ENCODE measurements at regions not wholly inside any gene's neighbourhood (a gene's known extent, or its start where the extent isn't known, plus 50 kb on each side); places are given as distances from the start of the nearest gene placed in this dataset.

DNA sequence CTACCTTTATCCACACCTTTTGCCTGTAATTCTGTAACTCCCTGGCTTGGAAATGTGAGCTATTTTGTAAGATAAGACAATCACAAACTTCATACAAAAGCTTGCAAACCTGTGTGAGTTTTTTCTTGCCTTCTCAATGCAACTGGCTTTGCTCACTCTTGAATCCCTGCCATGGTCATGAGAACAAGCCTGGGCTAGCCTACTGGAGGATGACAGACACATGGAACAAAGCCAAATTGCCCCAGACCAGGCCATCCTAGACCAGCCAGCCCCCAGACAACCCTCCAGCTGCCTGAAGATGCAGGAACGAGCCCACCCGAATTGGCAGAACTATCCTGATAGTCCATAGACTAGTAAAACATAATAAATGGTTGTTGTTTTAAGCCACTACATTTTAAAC is 466.6 kb upstream of the ERCC4 start:
- H3K27me3 ChIP-seq: no peaks in the 10 kb centered on the region
- H3K4me1 ChIP-seq: no peaks in the 10 kb centered on the region
- H3K36me3 ChIP-seq: no peaks in the 10 kb centered on the region
- H3K27ac ChIP-seq: no peak overlapping the region
- DNase-seq: no peak
- H3K4me3 ChIP-seq: no peak overlapping the region
- ATAC-seq: no peak
- TF ChIP-seq, protein P1, sequence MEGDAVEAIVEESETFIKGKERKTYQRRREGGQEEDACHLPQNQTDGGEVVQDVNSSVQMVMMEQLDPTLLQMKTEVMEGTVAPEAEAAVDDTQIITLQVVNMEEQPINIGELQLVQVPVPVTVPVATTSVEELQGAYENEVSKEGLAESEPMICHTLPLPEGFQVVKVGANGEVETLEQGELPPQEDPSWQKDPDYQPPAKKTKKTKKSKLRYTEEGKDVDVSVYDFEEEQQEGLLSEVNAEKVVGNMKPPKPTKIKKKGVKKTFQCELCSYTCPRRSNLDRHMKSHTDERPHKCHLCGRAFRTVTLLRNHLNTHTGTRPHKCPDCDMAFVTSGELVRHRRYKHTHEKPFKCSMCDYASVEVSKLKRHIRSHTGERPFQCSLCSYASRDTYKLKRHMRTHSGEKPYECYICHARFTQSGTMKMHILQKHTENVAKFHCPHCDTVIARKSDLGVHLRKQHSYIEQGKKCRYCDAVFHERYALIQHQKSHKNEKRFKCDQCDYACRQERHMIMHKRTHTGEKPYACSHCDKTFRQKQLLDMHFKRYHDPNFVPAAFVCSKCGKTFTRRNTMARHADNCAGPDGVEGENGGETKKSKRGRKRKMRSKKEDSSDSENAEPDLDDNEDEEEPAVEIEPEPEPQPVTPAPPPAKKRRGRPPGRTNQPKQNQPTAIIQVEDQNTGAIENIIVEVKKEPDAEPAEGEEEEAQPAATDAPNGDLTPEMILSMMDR (IDR thresholded peaks at IDR 0.05): no peak
- H3K9me3 ChIP-seq: no peaks in the 10 kb centered on the region
- intact Hi-C loops (cut with DNase I): no loop called here

DNA sequence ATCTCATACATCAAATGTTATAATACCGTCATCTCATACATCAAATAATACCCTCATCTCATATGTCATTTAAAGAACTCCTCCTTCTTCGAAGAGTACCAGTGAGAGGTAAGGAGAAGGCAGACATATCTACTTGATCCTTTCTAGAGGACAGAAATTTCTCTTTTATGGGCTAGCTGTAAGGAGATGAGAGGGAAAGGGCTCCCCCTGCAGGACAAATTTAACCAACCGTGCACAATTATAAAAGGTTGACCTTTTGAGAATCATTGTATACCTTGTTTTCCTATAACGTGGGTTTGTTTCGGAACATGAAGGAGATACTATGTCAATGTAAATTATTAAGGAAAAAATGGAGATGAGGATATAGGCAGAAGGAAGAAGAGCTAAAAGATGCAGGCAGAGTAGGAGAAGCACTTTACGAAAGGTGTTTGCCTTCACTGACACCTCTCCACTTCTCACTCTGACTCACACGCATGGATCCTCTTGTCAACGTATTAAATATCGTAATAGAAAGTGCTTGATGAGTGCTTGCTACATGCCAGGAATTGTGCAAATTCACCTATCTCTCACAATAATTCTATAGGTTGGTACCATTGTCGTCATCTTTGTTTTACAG is 465.9 kb upstream of the ERCC4 start:
- ATAC-seq (no peak), DNase-seq (no peak)
- intact Hi-C loops (cut with DNase I): no loop called here
- Histone ChIP-seq H3K27me3 (no peaks in the 10 kb centered on the region), H3K27ac (no peak overlapping the region), H3K9me3 (no peaks in the 10 kb centered on the region), H3K4me1 (no peaks in the 10 kb centered on the region), H3K36me3 (no peaks in the 10 kb centered on the region), H3K4me3 (no peak overlapping the region)
- TF ChIP-seq, protein P1 (IDR thresholded peaks at IDR 0.05): peak; percentile 47

DNA sequence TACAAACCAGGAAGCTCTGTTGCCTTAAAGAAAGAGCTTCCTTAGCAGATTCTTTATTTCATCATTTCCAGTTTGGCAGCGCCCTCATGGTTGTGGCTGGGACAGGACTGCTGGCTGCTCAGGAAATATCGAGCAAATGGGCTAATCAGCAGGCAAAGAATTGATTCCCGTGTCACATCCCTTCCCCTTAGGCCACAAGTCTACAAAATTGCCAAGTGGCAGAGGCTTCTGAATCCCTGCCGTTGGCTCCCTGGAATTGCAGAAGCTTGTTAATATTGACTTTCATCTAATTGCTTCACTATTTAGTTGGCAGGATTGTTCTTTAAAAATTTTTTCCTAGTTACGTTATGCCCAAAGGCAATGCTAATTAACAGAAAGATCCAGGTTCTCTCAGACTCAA is 456.3 kb upstream of the ERCC4 start:
- ATAC-seq: no peak
- H3K27me3 ChIP-seq: no peaks in the 10 kb centered on the region
- intact Hi-C loops (cut with DNase I): no loop called here
- DNase-seq: no peak
- no peaks in the 10 kb centered on the region for H3K9me3 ChIP-seq
- TF ChIP-seq, protein P1 (IDR thresholded peaks at IDR 0.05): no peak
- no peak overlapping the region for H3K27ac ChIP-seq
- H3K36me3 ChIP-seq: no peaks in the 10 kb centered on the region
- no peak overlapping the region for H3K4me3 ChIP-seq
- H3K4me1 ChIP-seq: no peaks in the 10 kb centered on the region

DNA sequence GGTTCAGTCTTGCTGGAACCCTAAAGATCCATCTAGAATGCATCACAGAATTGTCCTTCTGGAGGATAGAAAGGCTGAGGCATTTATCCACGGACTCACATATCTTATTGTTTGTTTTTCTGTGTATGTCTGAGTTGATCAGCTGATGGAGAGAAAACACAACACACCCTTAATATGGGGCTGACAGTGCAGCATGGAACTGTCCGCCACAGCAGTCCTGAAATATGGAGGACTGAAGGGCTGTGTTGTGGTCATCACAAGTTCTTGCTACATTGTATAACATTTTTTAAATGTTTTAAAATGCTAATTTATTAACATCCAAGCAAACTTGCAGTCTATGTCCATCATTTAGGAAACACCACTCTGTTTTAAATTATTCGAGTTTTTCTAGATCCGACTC is 448.9 kb upstream of the ERCC4 start:
- ATAC-seq: no peak
- no peak overlapping the region for H3K27ac ChIP-seq
- no peaks in the 10 kb centered on the region for H3K36me3 ChIP-seq
- H3K4me1 ChIP-seq: no peaks in the 10 kb centered on the region
- no peaks in the 10 kb centered on the region for H3K27me3 ChIP-seq
- no peaks in the 10 kb centered on the region for H3K9me3 ChIP-seq
- no peak overlapping the region for H3K4me3 ChIP-seq
- no peak for DNase-seq
- TF ChIP-seq, protein P1 (IDR thresholded peaks at IDR 0.05): no peak
- intact Hi-C loops (cut with DNase I): no loop called here

DNA sequence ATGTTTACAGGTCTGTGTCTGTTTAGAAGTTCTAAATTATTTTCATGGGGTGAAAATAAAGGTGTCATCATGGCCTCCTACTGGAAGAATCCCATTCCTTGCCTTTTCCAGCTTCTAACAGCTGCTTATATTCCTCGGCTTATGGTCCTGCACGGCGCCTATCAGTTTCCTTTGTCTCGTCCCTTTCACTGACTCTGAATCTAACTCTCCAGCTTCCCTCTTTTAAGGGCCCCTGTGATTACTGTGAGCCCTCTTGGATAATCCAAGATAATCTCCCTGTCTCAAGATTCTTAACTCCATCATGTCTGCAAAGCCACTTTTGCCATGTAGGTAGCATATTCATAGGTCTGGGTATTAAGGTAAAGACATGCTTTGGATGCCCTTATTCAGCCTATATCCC is 441.0 kb upstream of the ERCC4 start:
- Histone ChIP-seq H3K27ac (no peak overlapping the region), H3K4me3 (no peak overlapping the region), H3K36me3 (no peaks in the 10 kb centered on the region), H3K9me3 (no peaks in the 10 kb centered on the region), H3K4me1 (no peaks in the 10 kb centered on the region), H3K27me3 (no peaks in the 10 kb centered on the region)
- intact Hi-C loops (cut with DNase I): no loop called here
- ATAC-seq (no peak), DNase-seq (no peak)
- TF ChIP-seq, protein P1 (IDR thresholded peaks at IDR 0.05): no peak

DNA sequence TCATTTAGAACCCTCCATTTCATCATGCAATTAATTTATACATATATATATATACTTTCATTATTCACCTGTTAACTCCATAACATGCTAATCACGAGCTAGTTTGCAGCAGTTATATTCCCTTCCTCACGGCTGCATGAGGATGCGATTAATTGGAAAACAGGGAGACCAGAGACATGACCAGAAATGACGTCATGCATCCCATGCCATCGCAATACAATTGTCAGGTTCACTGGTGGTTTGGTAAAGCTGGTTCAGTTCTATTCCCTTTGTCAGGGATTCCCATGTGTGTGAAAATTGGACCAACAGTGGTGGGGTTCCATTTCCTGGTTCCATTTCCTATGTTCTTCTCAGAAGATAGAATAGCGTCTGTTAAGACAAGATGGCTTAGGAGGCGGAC is 440.4 kb upstream of the ERCC4 start:
- H3K27me3 ChIP-seq: no peaks in the 10 kb centered on the region
- no peak for DNase-seq
- H3K4me3 ChIP-seq: no peak overlapping the region
- no peaks in the 10 kb centered on the region for H3K9me3 ChIP-seq
- no peak for ATAC-seq
- H3K4me1 ChIP-seq: no peaks in the 10 kb centered on the region
- H3K36me3 ChIP-seq: no peaks in the 10 kb centered on the region
- intact Hi-C loops (cut with DNase I): no loop called here
- H3K27ac ChIP-seq: no peak overlapping the region
- TF ChIP-seq, protein P1 (IDR thresholded peaks at IDR 0.05): no peak

Data from upper lobe of right lung (tissue), 1 donor.